Suprapubic skin (tissue), 4 donors: ENCODE measurements at regions not wholly inside any gene's neighbourhood (a gene's known extent, or its start where the extent isn't known, plus 50 kb on each side); places are given as distances from the start of the nearest gene placed in this dataset.

Experiments
- CTCF ChIP-seq, 2 donors: fragments of 200-600 bp in 1 of 2; fragments of 450-650 bp in 1 of 2; sonication (generic) in 1 of 2; IDR thresholded peaks; one replicate each; pipeline ENCODE4 v1.5.1; 2016 to 2019; ENCODE audit warnings: antibody characterized with exemption in 2 of 2, mild to moderate bottlenecking in 1 of 2, moderate library complexity in 1 of 2
- POLR2A ChIP-seq, 2 donors: fragments of 450-650 bp; IDR thresholded peaks; one replicate each; pipeline ENCODE4 v1.6.1; 2017; ENCODE audit warnings: antibody characterized with exemption in 2 of 2, mild to moderate bottlenecking in 2 of 2, moderate library complexity in 2 of 2
- POLR2AphosphoS5 ChIP-seq, 3 donors: sonication (generic); formaldehyde crosslinking; IDR thresholded peaks; one replicate each; pipeline ENCODE4 v1.6.1; 2017; ENCODE audit warnings: antibody characterized with exemption in 3 of 3

DNA sequence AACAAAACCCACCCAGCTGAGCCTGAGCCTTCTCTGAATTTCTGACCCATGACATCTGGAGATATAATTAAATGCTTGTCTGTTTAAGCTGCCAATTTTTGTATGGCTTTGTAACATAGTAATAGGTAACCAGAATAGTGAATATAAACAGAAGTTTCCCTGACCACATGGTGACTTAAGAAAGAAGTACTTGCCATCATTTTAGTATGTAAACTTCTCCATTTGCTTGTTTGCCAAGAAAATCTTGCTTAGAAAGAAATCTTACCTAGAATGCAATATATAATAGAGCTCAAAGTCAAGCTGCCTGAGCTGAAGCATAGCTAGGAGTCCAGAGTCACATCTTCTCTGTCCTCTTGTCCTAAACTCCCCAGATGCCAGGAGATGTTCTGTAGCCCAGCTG lies 117.0 kb downstream of the PCSK1 start:
- TF ChIP-seq POLR2AphosphoS5 (IDR thresholded peaks at IDR 0.05) = no peak
- TF ChIP-seq POLR2A (IDR thresholded peaks at IDR 0.05) = no peak
- TF ChIP-seq CTCF (IDR thresholded peaks at IDR 0.05) = no peak
